Endothelial cell of umbilical vein (primary cell): ENCODE measurements at regions not wholly inside any gene's neighbourhood (a gene's known extent, or its start where the extent isn't known, plus 50 kb on each side); places are given as distances from the start of the nearest gene placed in this dataset.

Source experiments
- BruUV-seq: library from RNA; stranded (reverse); fragments of 400-500 nt; replicated peaks from 2 replicates; lab custom pipeline; 2021; lab: Mats Ljungman, UMichigan
- CTCF ChIA-PET: fragments of 300-600, 350-600 bp; sonication (Branson Sonifier 250); formaldehyde crosslinking; loops from one replicate; lab custom pipeline; 2021; ENCODE audit warnings: antibody characterized with exemption, inconsistent platforms; lab: Charles Lee
- POLR2A ChIA-PET: fragments of 300-600, 350-600 bp; sonication (Branson Sonifier 250); formaldehyde crosslinking; loops from one replicate; lab custom pipeline; 2021; ENCODE audit warnings: antibody characterized with exemption, inconsistent platforms; lab: Charles Lee
- DNase-seq: peaks from one replicate; pipeline ENCODE4 v3.0.0-alpha.2; 2011; ENCODE audit warnings: low read depth, low spot score
- FAIRE-seq: peaks from 2 replicates; lab custom pipeline; 2011; peaks lifted over from hg19 to GRCh38; lab: Jason Lieb, UNC
- H2AFZ ChIP-seq: 2 replicates; pipeline ENCODE4 v1.6.0; 2012; ENCODE audit warnings: low read depth, low read length, control low read depth, inconsistent platforms
- H3K27ac ChIP-seq: 2 replicates; pipeline ENCODE4 v1.5.1; 2011; ENCODE audit warnings: low read depth, mild to moderate bottlenecking, control low read depth, low read length, moderate library complexity; ENCODE audit not compliant: insufficient read depth
- H3K27me3 ChIP-seq, 2 experiments: 2 replicates each; pipeline versions ENCODE4 v1.6.0 to v1.6.1; 2011; ENCODE audit warnings: low read length in 2 of 2, mixed read lengths in 1 of 2; ENCODE audit not compliant: control insufficient read depth in 2 of 2, insufficient read depth in 2 of 2
- H3K36me3 ChIP-seq, 2 experiments: 2 replicates in 1 of 2; 3 replicates in 1 of 2; pipeline ENCODE4 v1.5.1; 2011; ENCODE audit warnings: low read length in 2 of 2, mild to moderate bottlenecking in 1 of 2, moderate library complexity in 1 of 2; ENCODE audit not compliant: control insufficient read depth in 2 of 2, insufficient read depth in 2 of 2; ENCODE audit errors: extremely low read depth in 1 of 2
- H3K4me1 ChIP-seq: 3 replicates; pipeline ENCODE4 v1.5.1; 2011; ENCODE audit warnings: mild to moderate bottlenecking, low read length; ENCODE audit not compliant: control insufficient read depth, insufficient read depth; ENCODE audit errors: extremely low read depth
- H3K4me2 ChIP-seq: 2 replicates; pipeline ENCODE4 v1.6.1; 2011; ENCODE audit warnings: low read length, control low read depth, mixed read lengths; ENCODE audit not compliant: insufficient read depth
- H3K4me3 ChIP-seq, 3 experiments: fragments of 200-600 bp in 1 of 3; sonication (generic), shearing (Covaris generic) in 1 of 3; replicated peaks in 1 of 3; 2 replicates each; pipeline ENCODE4 v1.5.1; 2011 to 2016; ENCODE audit warnings: control low read depth in 3 of 3, low read length in 3 of 3, mild to moderate bottlenecking in 2 of 3, inconsistent platforms in 1 of 3, low read depth in 1 of 3, moderate library complexity in 1 of 3; ENCODE audit not compliant: insufficient read depth in 1 of 3
- H3K79me2 ChIP-seq: 2 replicates; pipeline ENCODE4 v1.6.0; 2012; ENCODE audit warnings: low read length, inconsistent platforms; ENCODE audit not compliant: control insufficient read depth, insufficient read depth
- H3K9ac ChIP-seq: replicated peaks from 2 replicates; pipeline ENCODE3; 2011; ENCODE audit warnings: low read length, control low read depth; ENCODE audit not compliant: insufficient read depth; ENCODE audit errors: extremely low read depth
- H3K9me1 ChIP-seq: replicated peaks from 3 replicates; pipeline ENCODE4 v1.6.0; 2011; ENCODE audit warnings: mild to moderate bottlenecking, low read length; ENCODE audit not compliant: control insufficient read depth, insufficient read depth; ENCODE audit errors: extremely low read depth
- H3K9me3 ChIP-seq: replicated peaks from 2 replicates; pipeline ENCODE4 v1.5.1; 2012; ENCODE audit warnings: low read length, inconsistent platforms; ENCODE audit not compliant: control insufficient read depth, insufficient read depth
- H4K20me1 ChIP-seq: replicated peaks from 2 replicates; pipeline ENCODE3; 2011; ENCODE audit warnings: mild to moderate bottlenecking, low read length; ENCODE audit not compliant: control insufficient read depth, insufficient read depth; ENCODE audit errors: extremely low read depth
- EZH2 ChIP-seq: IDR thresholded peaks from 2 replicates; pipeline ENCODE4 v1.6.1; 2012; ENCODE audit warnings: borderline replicate concordance, low read depth, mild to moderate bottlenecking, moderate library complexity, low read length, inconsistent platforms; ENCODE audit not compliant: severe bottlenecking
- FOS ChIP-seq: IDR thresholded peaks from 2 replicates; pipeline ENCODE4 v1.6.1; 2011; ENCODE audit warnings: mild to moderate bottlenecking, low read length, moderate library complexity, borderline replicate concordance; ENCODE audit not compliant: insufficient read depth
- GATA2 ChIP-seq: IDR thresholded peaks from 2 replicates; pipeline ENCODE4 v1.7.0; 2011; ENCODE audit warnings: low read depth, mild to moderate bottlenecking, moderate library complexity, mixed read lengths, low read length; ENCODE audit not compliant: insufficient read length, insufficient read depth
- JUN ChIP-seq: IDR thresholded peaks from 2 replicates; pipeline ENCODE4 v1.6.1; 2011; ENCODE audit warnings: borderline replicate concordance, low read depth; ENCODE audit not compliant: insufficient read length, insufficient read depth
- MYC ChIP-seq: IDR thresholded peaks from one replicate; pipeline ENCODE4 v1.6.1; 2011; ENCODE audit warnings: mild to moderate bottlenecking, low read depth, low read length
- POLR2A ChIP-seq: IDR thresholded peaks from 2 replicates; pipeline ENCODE4 v1.6.1; 2012; ENCODE audit warnings: low read depth, mild to moderate bottlenecking, control low read depth, low read length
- POLR2AphosphoS5 ChIP-seq: IDR thresholded peaks from 2 replicates; pipeline ENCODE4 v1.6.1; 2012; ENCODE audit warnings: low read depth, mild to moderate bottlenecking, control low read depth, low read length, moderate library complexity; ENCODE audit not compliant: insufficient read depth
- dilution Hi-C: fragments of 300-500 bp; cut with MboI; formaldehyde crosslinking; loops from one replicate; pipeline ENCODE4 v1.15.0; 2019; ENCODE audit warnings: low sequenced_read_pairs; ENCODE audit not compliant: extremely low pct_ligation_motif_present
- intact Hi-C: fragments of 100-400 bp; cut with micrococcal nuclease; formaldehyde crosslinking; loops from one replicate; pipeline ENCODE4 v1.10.0; 2022
- TF ChIP-seq, protein P1 (sequence below): IDR thresholded peaks from 2 replicates; pipeline ENCODE4 v1.6.1; 2011; ENCODE audit not compliant: insufficient read depth, insufficient read length
- TF ChIP-seq, protein P2 (sequence below), 2 donors: IDR thresholded peaks; 1 replicate in 1 of 2; 2 replicates in 1 of 2; pipeline ENCODE4 v1.5.1; 2011; ENCODE audit warnings: low read length in 2 of 2, mild to moderate bottlenecking in 2 of 2, moderate library complexity in 2 of 2, control low read depth in 1 of 2, inconsistent platforms in 1 of 2, low read depth in 1 of 2; ENCODE audit not compliant: insufficient read depth in 1 of 2; ENCODE audit errors: extremely low read depth in 1 of 2

GRCh38 chr1:219757890-219758289 lies 145.0 kb upstream of the ZC3H11B start:
- H3K4me2 ChIP-seq, result no peak overlapping the region
- dilution Hi-C loops (no loop called here), intact Hi-C loops (no loop called here)
- H4K20me1 ChIP-seq, result no peaks in the 10 kb centered on the region
- H3K4me1 ChIP-seq, result no peaks in the 10 kb centered on the region
- H3K9me1 ChIP-seq, result no peaks in the 10 kb centered on the region
- H3K79me2 ChIP-seq, result no peaks in the 10 kb centered on the region
- TF ChIP-seq POLR2AphosphoS5, result no peak
- TF ChIP-seq, protein P1, sequence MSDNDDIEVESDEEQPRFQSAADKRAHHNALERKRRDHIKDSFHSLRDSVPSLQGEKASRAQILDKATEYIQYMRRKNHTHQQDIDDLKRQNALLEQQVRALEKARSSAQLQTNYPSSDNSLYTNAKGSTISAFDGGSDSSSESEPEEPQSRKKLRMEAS, result no peak
- TF ChIP-seq POLR2A, result no peak
- no peak for TF ChIP-seq FOS
- TF ChIP-seq MYC, result no peak
- TF ChIP-seq EZH2, result no peak
- TF ChIP-seq GATA2, result no peak
- no peak for TF ChIP-seq JUN
- TF ChIP-seq, protein P2, sequence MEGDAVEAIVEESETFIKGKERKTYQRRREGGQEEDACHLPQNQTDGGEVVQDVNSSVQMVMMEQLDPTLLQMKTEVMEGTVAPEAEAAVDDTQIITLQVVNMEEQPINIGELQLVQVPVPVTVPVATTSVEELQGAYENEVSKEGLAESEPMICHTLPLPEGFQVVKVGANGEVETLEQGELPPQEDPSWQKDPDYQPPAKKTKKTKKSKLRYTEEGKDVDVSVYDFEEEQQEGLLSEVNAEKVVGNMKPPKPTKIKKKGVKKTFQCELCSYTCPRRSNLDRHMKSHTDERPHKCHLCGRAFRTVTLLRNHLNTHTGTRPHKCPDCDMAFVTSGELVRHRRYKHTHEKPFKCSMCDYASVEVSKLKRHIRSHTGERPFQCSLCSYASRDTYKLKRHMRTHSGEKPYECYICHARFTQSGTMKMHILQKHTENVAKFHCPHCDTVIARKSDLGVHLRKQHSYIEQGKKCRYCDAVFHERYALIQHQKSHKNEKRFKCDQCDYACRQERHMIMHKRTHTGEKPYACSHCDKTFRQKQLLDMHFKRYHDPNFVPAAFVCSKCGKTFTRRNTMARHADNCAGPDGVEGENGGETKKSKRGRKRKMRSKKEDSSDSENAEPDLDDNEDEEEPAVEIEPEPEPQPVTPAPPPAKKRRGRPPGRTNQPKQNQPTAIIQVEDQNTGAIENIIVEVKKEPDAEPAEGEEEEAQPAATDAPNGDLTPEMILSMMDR (IDR thresholded peaks at IDR 0.05; ENCODE audit: extremely low read depth in 1 of 2, insufficient read depth in 1 of 2, low read depth in 1 of 2, low read length in 2 of 2), result no peak
- no peak overlapping the region for H2AFZ ChIP-seq
- no peak overlapping the region for H3K4me3 ChIP-seq
- BruUV-seq, result no TSS peak
- no peak overlapping the region for H3K27ac ChIP-seq
- H3K9ac ChIP-seq, result no peak overlapping the region
- no peak for DNase-seq
- FAIRE-seq, result no peak
- ChIA-PET CTCF (no interaction called here), POLR2A (no interaction called here)
- H3K9me3 ChIP-seq, result no peaks in the 10 kb centered on the region
- no peaks in the 10 kb centered on the region for H3K36me3 ChIP-seq
- H3K27me3 ChIP-seq, result no peaks in the 10 kb centered on the region
